Tibial artery (tissue), 4 donors: ENCODE measurements at regions not wholly inside any gene's neighbourhood (a gene's known extent, or its start where the extent isn't known, plus 50 kb on each side); places are given as distances from the start of the nearest gene placed in this dataset.
"Not testable (repeated sequence)": the region's sequence is repeated elsewhere in the genome, so short reads cannot be mapped to it uniquely, and the experiment has no call there.

Experiments used
- DNase-seq, 2 donors: peaks; one replicate each; pipeline ENCODE4 v3.0.0-alpha.2; 2019
- H3K27ac ChIP-seq, 2 donors: fragments of 200-600 bp; sonication (generic) in 1 of 2; 1 replicate in 1 of 2; 2 replicates in 1 of 2; pipeline ENCODE4 v1.5.1; 2018 to 2019; ENCODE audit warnings: mild to moderate bottlenecking in 1 of 2
- H3K27me3 ChIP-seq, 2 donors: fragments of 200-600 bp; sonication (generic) in 1 of 2; one replicate each; pipeline versions ENCODE4 v1.5.1 to v1.6.0; 2016 to 2019
- H3K36me3 ChIP-seq, 3 donors: fragments of 200-600 bp; sonication (generic) in 2 of 3; one replicate each; pipeline ENCODE4 v1.5.1; 2016 to 2019; ENCODE audit warnings: mild to moderate bottlenecking in 2 of 3
- H3K4me1 ChIP-seq, 4 donors: fragments of 200-600 bp; sonication (generic) in 2 of 4; 1 replicate in 3 of 4; 2 replicates in 1 of 4; pipeline ENCODE4 v1.5.1; 2016 to 2019
- H3K4me3 ChIP-seq, 2 donors: fragments of 200-600 bp; sonication (generic) in 1 of 2; 1 replicate in 1 of 2; 2 replicates in 1 of 2; pipeline ENCODE4 v1.5.1; 2018 to 2019; ENCODE audit warnings: mild to moderate bottlenecking in 2 of 2
- H3K9me3 ChIP-seq, 3 donors: fragments of 200-600 bp; sonication (generic) in 1 of 3; one replicate each; pipeline ENCODE4 v1.5.1; 2016 to 2019
- intact Hi-C: fragments of 100-400 bp; cut with DNase I; formaldehyde crosslinking; loops from one replicate; pipeline ENCODE4 v1.15.0; 2023; ENCODE audit warnings: low total_unique reads
- TF ChIP-seq, protein P1 (sequence below), 2 experiments: fragments of 200-600 bp in 1 of 2; fragments of 450-650 bp in 1 of 2; IDR thresholded peaks; one replicate each; pipeline ENCODE4 v1.5.1; 2017 to 2019; ENCODE audit warnings: antibody characterized with exemption in 2 of 2, mild to moderate bottlenecking in 1 of 2, moderate library complexity in 1 of 2

GRCh38 chr3:87436781-87437543 lies 160.6 kb upstream of the POU1F1 start:
- no peak overlapping the region for H3K4me3 ChIP-seq
- no peaks in the 10 kb centered on the region for H3K9me3 ChIP-seq
- H3K36me3 ChIP-seq = no peaks in the 10 kb centered on the region
- no peaks in the 10 kb centered on the region for H3K4me1 ChIP-seq
- no peaks in the 10 kb centered on the region for H3K27me3 ChIP-seq
- H3K27ac ChIP-seq = no peak overlapping the region
- intact Hi-C loops = no loop called here
- no peak for DNase-seq
- TF ChIP-seq, protein P1, sequence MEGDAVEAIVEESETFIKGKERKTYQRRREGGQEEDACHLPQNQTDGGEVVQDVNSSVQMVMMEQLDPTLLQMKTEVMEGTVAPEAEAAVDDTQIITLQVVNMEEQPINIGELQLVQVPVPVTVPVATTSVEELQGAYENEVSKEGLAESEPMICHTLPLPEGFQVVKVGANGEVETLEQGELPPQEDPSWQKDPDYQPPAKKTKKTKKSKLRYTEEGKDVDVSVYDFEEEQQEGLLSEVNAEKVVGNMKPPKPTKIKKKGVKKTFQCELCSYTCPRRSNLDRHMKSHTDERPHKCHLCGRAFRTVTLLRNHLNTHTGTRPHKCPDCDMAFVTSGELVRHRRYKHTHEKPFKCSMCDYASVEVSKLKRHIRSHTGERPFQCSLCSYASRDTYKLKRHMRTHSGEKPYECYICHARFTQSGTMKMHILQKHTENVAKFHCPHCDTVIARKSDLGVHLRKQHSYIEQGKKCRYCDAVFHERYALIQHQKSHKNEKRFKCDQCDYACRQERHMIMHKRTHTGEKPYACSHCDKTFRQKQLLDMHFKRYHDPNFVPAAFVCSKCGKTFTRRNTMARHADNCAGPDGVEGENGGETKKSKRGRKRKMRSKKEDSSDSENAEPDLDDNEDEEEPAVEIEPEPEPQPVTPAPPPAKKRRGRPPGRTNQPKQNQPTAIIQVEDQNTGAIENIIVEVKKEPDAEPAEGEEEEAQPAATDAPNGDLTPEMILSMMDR (IDR thresholded peaks at IDR 0.05) = no peak

DNA sequence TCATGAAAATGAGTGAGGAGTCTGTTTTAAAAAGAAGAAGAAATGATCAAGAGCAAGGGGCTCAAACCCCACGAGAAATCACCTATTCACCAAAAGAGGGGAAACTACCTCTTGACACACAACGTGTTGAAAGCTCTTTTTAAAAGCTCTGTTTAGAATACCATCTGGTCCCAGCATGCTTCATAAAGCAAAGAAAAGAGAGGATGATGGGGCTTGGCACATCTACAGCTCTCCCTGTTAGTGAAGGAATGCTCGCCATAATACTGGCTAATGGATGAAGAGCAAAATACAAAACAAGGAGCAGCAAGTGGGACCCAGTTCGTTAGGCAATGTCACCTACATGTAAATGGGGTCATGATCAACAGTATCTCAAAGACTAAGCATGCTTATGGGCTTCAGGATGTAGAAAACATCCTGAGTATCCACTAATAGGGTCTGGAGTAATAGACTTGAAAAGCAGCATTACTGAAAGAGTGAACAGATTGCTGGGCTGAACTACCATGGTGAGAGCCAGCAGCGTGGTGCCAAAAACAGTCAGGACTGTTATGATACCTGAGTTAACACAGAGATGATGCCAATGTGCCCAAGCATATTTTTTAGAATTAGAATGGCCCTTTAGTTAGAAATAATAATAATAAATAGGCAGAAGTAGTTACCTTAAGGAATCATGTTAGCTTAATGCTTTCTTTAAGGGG lies 159.7 kb upstream of the POU1F1 start:
- H3K4me1 ChIP-seq = no peaks in the 10 kb centered on the region
- intact Hi-C loops = no loop called here
- TF ChIP-seq, protein P1 (IDR thresholded peaks at IDR 0.05) = no peak
- H3K9me3 ChIP-seq = no peaks in the 10 kb centered on the region
- DNase-seq = no peak
- H3K36me3 ChIP-seq = no peaks in the 10 kb centered on the region
- H3K4me3 ChIP-seq = no peak overlapping the region
- H3K27ac ChIP-seq = no peak overlapping the region
- H3K27me3 ChIP-seq = no peaks in the 10 kb centered on the region

DNA sequence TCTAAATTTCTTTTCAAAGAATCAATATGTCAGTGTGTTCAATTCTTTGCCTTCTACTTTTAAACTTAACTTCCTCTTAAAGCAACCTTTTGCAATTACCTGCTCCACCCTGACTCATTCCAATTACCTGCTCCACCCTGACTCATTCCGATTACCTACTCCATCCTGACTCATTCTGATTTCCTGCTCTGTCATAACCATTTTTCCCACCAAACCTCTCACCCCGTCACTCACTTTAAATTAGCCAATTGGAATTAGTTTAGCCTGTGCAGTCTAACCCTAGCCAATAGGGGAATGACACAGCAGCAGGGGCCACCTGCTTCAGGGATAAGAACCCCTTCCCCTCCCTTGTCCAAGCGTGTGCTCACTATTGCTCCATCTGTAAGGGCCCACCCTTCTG lies 157.1 kb upstream of the POU1F1 start:
- H3K27ac ChIP-seq, H3K4me3 ChIP-seq, H3K27me3 ChIP-seq, intact Hi-C loops, H3K36me3 ChIP-seq, DNase-seq, H3K4me1 ChIP-seq, H3K9me3 ChIP-seq: not testable (repeated sequence)

DNA sequence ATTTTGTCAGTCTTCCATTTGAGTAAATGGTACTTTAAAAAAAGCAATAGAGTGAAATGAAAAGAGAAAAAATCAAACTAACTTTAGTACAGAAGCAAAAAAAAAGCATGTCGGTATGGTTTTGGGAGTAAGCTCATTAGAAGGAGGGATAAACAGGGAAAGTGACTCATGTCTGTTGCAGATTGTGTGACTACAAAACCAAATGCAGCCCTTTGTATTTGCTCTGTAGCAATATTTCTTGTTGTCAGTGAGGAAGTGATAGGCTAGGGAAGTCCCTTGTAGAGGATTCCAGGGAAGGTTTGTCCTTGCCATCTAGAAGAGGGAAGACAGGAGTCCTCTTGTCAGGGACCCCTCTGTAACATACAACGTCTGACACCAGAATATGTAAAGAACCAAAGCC lies 150.5 kb upstream of the POU1F1 start:
- Histone ChIP-seq H3K4me3 (no peak overlapping the region), H3K36me3 (no peaks in the 10 kb centered on the region), H3K4me1 (no peaks in the 10 kb centered on the region), H3K27me3 (no peaks in the 10 kb centered on the region), H3K27ac (no peak overlapping the region), H3K9me3 (peaks cover 0 to 3% (median 0%) of the 10 kb centered on the region in 3 donors)
- intact Hi-C loops = no loop called here
- TF ChIP-seq, protein P1 (IDR thresholded peaks at IDR 0.05) = no peak
- no peak for DNase-seq

DNA sequence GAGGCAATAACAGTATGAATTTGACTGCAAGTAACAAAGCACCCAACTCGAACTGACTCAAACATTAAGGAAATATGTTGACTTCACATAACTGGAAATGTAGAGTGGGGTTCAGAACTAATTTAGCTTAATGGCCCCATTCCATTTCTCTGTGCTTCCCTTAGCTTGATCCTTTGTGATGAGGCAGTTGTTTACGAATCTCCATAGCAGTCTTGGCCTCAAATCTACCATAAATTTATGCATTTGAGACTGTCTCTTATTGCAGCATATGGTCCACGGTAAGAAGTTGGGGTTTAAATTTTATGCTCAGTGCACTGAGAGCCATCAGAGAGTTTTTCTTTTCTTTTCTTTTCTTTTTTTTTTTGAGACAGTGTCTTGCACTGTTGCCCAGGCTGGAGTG lies 148.7 kb upstream of the POU1F1 start:
- H3K4me1 ChIP-seq = no peaks in the 10 kb centered on the region
- H3K36me3 ChIP-seq = no peaks in the 10 kb centered on the region
- H3K27ac ChIP-seq = no peak overlapping the region
- H3K27me3 ChIP-seq = no peaks in the 10 kb centered on the region
- DNase-seq = no peak
- no peak overlapping the region for H3K4me3 ChIP-seq
- H3K9me3 ChIP-seq = no peaks in the 10 kb centered on the region
- intact Hi-C loops = no loop called here
- TF ChIP-seq, protein P1 (IDR thresholded peaks at IDR 0.05) = no peak

DNA sequence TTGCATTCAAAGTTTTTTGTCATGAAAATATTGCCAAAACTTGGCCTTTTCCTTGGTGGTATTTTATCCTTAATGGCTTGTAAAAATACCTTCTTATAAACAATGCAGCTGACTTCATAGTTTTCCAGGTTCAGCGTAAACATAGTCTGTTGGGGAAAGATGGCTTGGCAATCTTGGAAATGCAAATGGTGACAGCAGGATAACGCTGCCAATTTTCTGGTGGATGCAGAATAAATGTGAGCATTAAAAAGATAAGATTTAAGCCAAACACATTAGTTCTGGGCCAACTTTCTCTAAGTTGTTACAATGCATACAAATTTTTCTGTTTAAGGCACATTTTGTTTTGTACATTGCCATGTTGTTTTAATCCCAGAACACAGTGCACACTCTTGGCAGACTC lies 147.0 kb upstream of the POU1F1 start:
- Histone ChIP-seq H3K9me3 (no peaks in the 10 kb centered on the region), H3K36me3 (no peaks in the 10 kb centered on the region), H3K27me3 (no peaks in the 10 kb centered on the region), H3K4me3 (no peak overlapping the region), H3K4me1 (no peaks in the 10 kb centered on the region), H3K27ac (no peak overlapping the region)
- intact Hi-C loops = no loop called here
- TF ChIP-seq, protein P1 (IDR thresholded peaks at IDR 0.05) = no peak
- DNase-seq = no peak
